Neural progenitor cell (in vitro differentiated cells): ENCODE measurements at regions not wholly inside any gene's neighbourhood (a gene's known extent, or its start where the extent isn't known, plus 50 kb on each side); places are given as distances from the start of the nearest gene placed in this dataset.
A peak's percentile ranks its signal among the peaks of the same experiment; 100 is the strongest.
"Not testable (repeated sequence)": the region's sequence is repeated elsewhere in the genome, so short reads cannot be mapped to it uniquely, and the experiment has no call there.

ENCODE experiments used
- DNase-seq: peaks from one replicate; pipeline ENCODE4 v3.0.0-alpha.2; 2016; ENCODE audit warnings: low spot score
- H2AFZ ChIP-seq: fragments of 200-600 bp; sonication (generic); replicated peaks from 2 replicates; pipeline ENCODE4 v1.6.1; 2016; ENCODE audit warnings: antibody characterized with exemption
- H3F3A ChIP-seq: fragments of 200-600 bp; sonication (generic); 2 replicates; pipeline ENCODE4 v1.6.1; 2016; ENCODE audit warnings: antibody characterized with exemption, low read depth
- H3K27ac ChIP-seq: fragments of 200-600 bp; sonication (generic); 2 replicates; pipeline ENCODE4 v1.5.1; 2016; ENCODE audit warnings: mild to moderate bottlenecking
- H3K27me3 ChIP-seq: fragments of 200-600 bp; sonication (generic); 2 replicates; pipeline ENCODE4 v1.6.1; 2016; ENCODE audit warnings: mild to moderate bottlenecking, moderate library complexity
- H3K36me3 ChIP-seq: fragments of 200-600 bp; sonication (generic); 2 replicates; pipeline ENCODE4 v1.5.1; 2016
- H3K4me1 ChIP-seq: fragments of 200-600 bp; sonication (generic); 2 replicates; pipeline ENCODE4 v1.6.1; 2016; ENCODE audit warnings: mixed run types
- H3K4me2 ChIP-seq: fragments of 200-600 bp; sonication (generic); 2 replicates; pipeline ENCODE4 v1.6.1; 2016
- H3K4me3 ChIP-seq: fragments of 200-600 bp; sonication (generic); 2 replicates; pipeline ENCODE4 v1.5.1; 2016
- H3K79me2 ChIP-seq: fragments of 200-600 bp; sonication (generic); 2 replicates; pipeline ENCODE4 v1.6.1; 2016; ENCODE audit warnings: low read depth
- H3K9ac ChIP-seq: fragments of 200-600 bp; sonication (generic); 2 replicates; pipeline ENCODE4 v1.6.1; 2016
- H3K9me3 ChIP-seq: fragments of 200-600 bp; sonication (generic); 2 replicates; pipeline ENCODE4 v1.5.1; 2016; ENCODE audit warnings: low read depth
- H4K20me1 ChIP-seq: fragments of 200-600 bp; sonication (generic); 2 replicates; pipeline ENCODE4 v1.6.1; 2016; ENCODE audit warnings: low read depth
- H3K27ac Mint-ChIP-seq: 3 replicates; pipeline ENCODE4 v1.8.0; 2021; ENCODE audit warnings: mixed read lengths
- H3K27me3 Mint-ChIP-seq: 2 replicates; pipeline ENCODE4 v1.8.0; 2022; ENCODE audit warnings: low read depth, mild to moderate bottlenecking, inconsistent platforms, moderate library complexity, mixed read lengths; ENCODE audit not compliant: insufficient read depth
- H3K36me3 Mint-ChIP-seq: 3 replicates; pipeline ENCODE4 v1.8.0; 2021; ENCODE audit warnings: mixed read lengths
- H3K4me1 Mint-ChIP-seq: 3 replicates; pipeline ENCODE4 v1.8.0; 2021; ENCODE audit warnings: mixed read lengths
- H3K4me3 Mint-ChIP-seq: 3 replicates; pipeline ENCODE4 v1.8.0; 2021; ENCODE audit warnings: mild to moderate bottlenecking, moderate library complexity, mixed read lengths
- H3K9me3 Mint-ChIP-seq: 3 replicates; pipeline ENCODE4 v1.8.0; 2020; ENCODE audit warnings: mixed read lengths
- CTCF ChIP-seq: fragments of 200-600 bp; sonication (generic); IDR thresholded peaks from 2 replicates; pipeline ENCODE4 v1.5.1; 2017; ENCODE audit warnings: antibody characterized with exemption, mild to moderate bottlenecking
- EZH2 ChIP-seq: fragments of 200-600 bp; sonication (generic); IDR thresholded peaks from 2 replicates; pipeline ENCODE4 v1.6.1; 2017; ENCODE audit warnings: antibody characterized with exemption, mild to moderate bottlenecking, moderate library complexity
- EZH2phosphoT487 ChIP-seq: fragments of 200-600 bp; sonication (generic); IDR thresholded peaks from 2 replicates; pipeline ENCODE4 v1.6.1; 2017; ENCODE audit warnings: antibody characterized with exemption

GRCh38 chr11:67759321-67759720, 84.9 kb upstream of the ALDH3B2 start:
- H3K36me3 Mint-ChIP-seq, H3K27me3 Mint-ChIP-seq, DNase-seq, H4K20me1 ChIP-seq, H3K27me3 ChIP-seq, H3K36me3 ChIP-seq, H3F3A ChIP-seq, H3K4me3 Mint-ChIP-seq, H3K4me2 ChIP-seq, H3K9ac ChIP-seq, H3K9me3 ChIP-seq, H3K79me2 ChIP-seq, H3K4me3 ChIP-seq, H3K27ac ChIP-seq, H3K9me3 Mint-ChIP-seq, H3K27ac Mint-ChIP-seq, H2AFZ ChIP-seq: not testable (repeated sequence)
- H3K4me1 Mint-ChIP-seq, result peaks cover 40% of the 10 kb centered on the region
- H3K4me1 ChIP-seq, result peaks cover 13% of the 10 kb centered on the region

GRCh38 chr11:67758467-67758866, 84.0 kb upstream of the ALDH3B2 start:
- not testable (repeated sequence) for H3K27ac ChIP-seq
- H3K4me1 Mint-ChIP-seq, result peaks cover 41% of the 10 kb centered on the region

GRCh38 chr11:67758009-67758408, 83.6 kb upstream of the ALDH3B2 start:
- not testable (repeated sequence) for H3K9me3 ChIP-seq, H3F3A ChIP-seq, H3K36me3 ChIP-seq, H3K9ac ChIP-seq, H3K4me3 ChIP-seq, H3K27me3 Mint-ChIP-seq, H2AFZ ChIP-seq, H3K27me3 ChIP-seq, H3K36me3 Mint-ChIP-seq, H3K9me3 Mint-ChIP-seq, H3K27ac ChIP-seq, H4K20me1 ChIP-seq, H3K79me2 ChIP-seq
- Mint-ChIP-seq H3K27ac (peak overlapping the region; percentile 62), H3K4me1 (peaks cover 44% of the 10 kb centered on the region), H3K4me3 (peak overlapping the region; percentile 37)
- Histone ChIP-seq H3K4me2 (peak overlapping the region; percentile 62), H3K4me1 (peaks cover 18% of the 10 kb centered on the region)
- peak; percentile 50 for DNase-seq

More at GRCh38 chr11:67758467-67758866, 84.0 kb upstream of the ALDH3B2 start:
- not testable (repeated sequence) for H3K27ac Mint-ChIP-seq, H3K36me3 Mint-ChIP-seq, H3K27me3 ChIP-seq, H3K79me2 ChIP-seq, H3K9me3 ChIP-seq, H3K4me3 ChIP-seq, H3K27me3 Mint-ChIP-seq, H3K36me3 ChIP-seq, H3K9ac ChIP-seq, H3F3A ChIP-seq, H2AFZ ChIP-seq, H4K20me1 ChIP-seq, DNase-seq, H3K9me3 Mint-ChIP-seq
- H3K4me2 ChIP-seq, result peak overlapping the region; percentile 62
- peaks cover 17% of the 10 kb centered on the region for H3K4me1 ChIP-seq
- peak overlapping the region; percentile 34 for H3K4me3 Mint-ChIP-seq

- not testable (repeated sequence) for H3K4me3 Mint-ChIP-seq, H3K9ac ChIP-seq, H3K27ac Mint-ChIP-seq, H3K36me3 Mint-ChIP-seq, H2AFZ ChIP-seq, H3K4me3 ChIP-seq, H3K79me2 ChIP-seq, H3K27me3 Mint-ChIP-seq, H3K27ac ChIP-seq, H3K27me3 ChIP-seq, H3K36me3 ChIP-seq, H4K20me1 ChIP-seq, H3K4me2 ChIP-seq, DNase-seq, H3K9me3 Mint-ChIP-seq, H3F3A ChIP-seq, H3K9me3 ChIP-seq
- H3K4me1 ChIP-seq, result peaks cover 15% of the 10 kb centered on the region
- H3K4me1 Mint-ChIP-seq, result peaks cover 24% of the 10 kb centered on the region
Observed at GRCh38 chr11:67753820-67754219, 79.4 kb upstream of the ALDH3B2 start.

GRCh38 chr11:67745181-67745726, 70.8 kb upstream of the ALDH3B2 start:
- DNase-seq, result no peak
- H3K27ac ChIP-seq, result no peak overlapping the region
- H3F3A ChIP-seq, result peaks cover 6% of the 10 kb centered on the region
- Mint-ChIP-seq H3K4me3 (peak overlapping the region; percentile 7), H3K27me3 (peaks cover 20% of the 10 kb centered on the region), H3K27ac (no peak overlapping the region), H3K9me3 (peaks cover 6% of the 10 kb centered on the region), H3K36me3 (no peaks in the 10 kb centered on the region), H3K4me1 (peaks cover 18% of the 10 kb centered on the region)
- H3K4me1 ChIP-seq, result no peaks in the 10 kb centered on the region
- no peaks in the 10 kb centered on the region for H3K27me3 ChIP-seq
- no peaks in the 10 kb centered on the region for H3K9me3 ChIP-seq
- no peaks in the 10 kb centered on the region for H4K20me1 ChIP-seq
- TF ChIP-seq EZH2 (no peak), EZH2phosphoT487 (no peak), CTCF (no peak)
- H3K36me3 ChIP-seq, result no peaks in the 10 kb centered on the region
- H3K4me3 ChIP-seq, result no peak overlapping the region
- no peak overlapping the region for H2AFZ ChIP-seq
- no peaks in the 10 kb centered on the region for H3K79me2 ChIP-seq
- H3K9ac ChIP-seq, result no peak overlapping the region
- no peak overlapping the region for H3K4me2 ChIP-seq

- H3K27ac ChIP-seq, H3K27ac Mint-ChIP-seq, H3K4me1 ChIP-seq, H3K9ac ChIP-seq, H2AFZ ChIP-seq, H3F3A ChIP-seq, H3K27me3 ChIP-seq, H3K36me3 ChIP-seq, H3K4me3 Mint-ChIP-seq, H4K20me1 ChIP-seq, H3K4me2 ChIP-seq, H3K4me3 ChIP-seq, DNase-seq, H3K36me3 Mint-ChIP-seq, H3K79me2 ChIP-seq, H3K9me3 Mint-ChIP-seq, H3K9me3 ChIP-seq: not testable (repeated sequence)
- Mint-ChIP-seq H3K27me3 (peaks cover 21% of the 10 kb centered on the region), H3K4me1 (peaks cover 18% of the 10 kb centered on the region)
Observed at GRCh38 chr11:67744231-67744630, 69.8 kb upstream of the ALDH3B2 start.

- not testable (repeated sequence) for H3K9me3 Mint-ChIP-seq, H3K27ac Mint-ChIP-seq
Observed at GRCh38 chr11:67738231-67738630, 63.8 kb upstream of the ALDH3B2 start.

More at GRCh38 chr11:67738231-67738630, 63.8 kb upstream of the ALDH3B2 start:
- not testable (repeated sequence) for H3K79me2 ChIP-seq, H3F3A ChIP-seq, DNase-seq, H3K4me3 Mint-ChIP-seq, H3K4me1 ChIP-seq, H3K27me3 ChIP-seq, H2AFZ ChIP-seq, H3K4me2 ChIP-seq, H3K9me3 ChIP-seq, H3K4me1 Mint-ChIP-seq, H3K36me3 Mint-ChIP-seq, H4K20me1 ChIP-seq, H3K27me3 Mint-ChIP-seq, H3K36me3 ChIP-seq, H3K9ac ChIP-seq, H3K27ac ChIP-seq, H3K4me3 ChIP-seq
